GM12873 (cell line): ENCODE measurements at regions not wholly inside any gene's neighbourhood (a gene's known extent, or its start where the extent isn't known, plus 50 kb on each side); places are given as distances from the start of the nearest gene placed in this dataset.

Experiments used
- TF ChIP-seq, protein P1 (sequence below): IDR thresholded peaks from 2 replicates; pipeline ENCODE4 v1.5.1; 2012; ENCODE audit warnings: low read depth, mild to moderate bottlenecking, moderate library complexity, low read length, control low read depth; ENCODE audit not compliant: insufficient read depth; ENCODE audit errors: missing control alignments

- TF ChIP-seq, protein P1, sequence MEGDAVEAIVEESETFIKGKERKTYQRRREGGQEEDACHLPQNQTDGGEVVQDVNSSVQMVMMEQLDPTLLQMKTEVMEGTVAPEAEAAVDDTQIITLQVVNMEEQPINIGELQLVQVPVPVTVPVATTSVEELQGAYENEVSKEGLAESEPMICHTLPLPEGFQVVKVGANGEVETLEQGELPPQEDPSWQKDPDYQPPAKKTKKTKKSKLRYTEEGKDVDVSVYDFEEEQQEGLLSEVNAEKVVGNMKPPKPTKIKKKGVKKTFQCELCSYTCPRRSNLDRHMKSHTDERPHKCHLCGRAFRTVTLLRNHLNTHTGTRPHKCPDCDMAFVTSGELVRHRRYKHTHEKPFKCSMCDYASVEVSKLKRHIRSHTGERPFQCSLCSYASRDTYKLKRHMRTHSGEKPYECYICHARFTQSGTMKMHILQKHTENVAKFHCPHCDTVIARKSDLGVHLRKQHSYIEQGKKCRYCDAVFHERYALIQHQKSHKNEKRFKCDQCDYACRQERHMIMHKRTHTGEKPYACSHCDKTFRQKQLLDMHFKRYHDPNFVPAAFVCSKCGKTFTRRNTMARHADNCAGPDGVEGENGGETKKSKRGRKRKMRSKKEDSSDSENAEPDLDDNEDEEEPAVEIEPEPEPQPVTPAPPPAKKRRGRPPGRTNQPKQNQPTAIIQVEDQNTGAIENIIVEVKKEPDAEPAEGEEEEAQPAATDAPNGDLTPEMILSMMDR, result no peak
Measured at GRCh38 chr11:43589601-43590250, 90.8 kb upstream of the HSD17B12 start.

GRCh38 chr11:43601511-43601910, 79.0 kb upstream of the HSD17B12 start:
- TF ChIP-seq, protein P1, result no peak

GRCh38 chr11:43602670-43603069, 77.9 kb upstream of the HSD17B12 start:
- TF ChIP-seq, protein P1, result no peak

GRCh38 chr11:43614214-43614613, 66.3 kb upstream of the HSD17B12 start:
- TF ChIP-seq, protein P1, result no peak

GRCh38 chr11:43619863-43620505, 60.6 kb upstream of the HSD17B12 start:
- TF ChIP-seq, protein P1, result no peak

DNA sequence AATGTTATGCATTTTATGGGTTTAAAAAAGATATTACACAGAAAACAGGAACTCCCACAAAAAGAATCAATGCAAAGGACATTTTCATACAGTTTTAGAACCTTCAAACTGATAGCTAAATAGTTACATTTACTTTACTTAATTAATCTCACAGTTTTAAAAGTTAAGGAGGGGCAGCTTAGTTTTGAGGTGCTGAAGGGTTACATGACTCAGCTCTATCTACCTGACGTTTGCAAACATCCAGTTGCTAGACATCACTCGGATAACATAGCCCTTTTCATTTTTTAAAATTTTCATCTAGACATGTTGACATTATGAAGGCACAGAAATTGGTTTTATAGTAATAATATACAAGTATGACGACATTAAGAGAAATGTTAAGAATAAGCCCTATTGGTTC, 53.7 kb upstream of the HSD17B12 start:
- TF ChIP-seq, protein P1, result no peak
